HG02623 (cell line): ENCODE measurements at regions not wholly inside any gene's neighbourhood (a gene's known extent, or its start where the extent isn't known, plus 50 kb on each side); places are given as distances from the start of the nearest gene placed in this dataset.
"Not testable (repeated sequence)": the region's sequence is repeated elsewhere in the genome, so short reads cannot be mapped to it uniquely, and the experiment has no call there.

Experiments used
- ATAC-seq: cut with Tn5 transposase; IDR thresholded peaks from one replicate; pipeline ENCODE4 v1.9.1; 2021; ENCODE audit warnings: moderate library complexity; ENCODE audit not compliant: unreplicated experiment

- no peak for ATAC-seq
Observed at GRCh38 chr13:84816567-84817105, 934.4 kb upstream of the SLITRK1 start.

- no peak for ATAC-seq
Observed at GRCh38 chr13:84812789-84813188, 930.5 kb upstream of the SLITRK1 start.

GRCh38 chr13:84812078-84812477, 929.8 kb upstream of the SLITRK1 start:
- no peak for ATAC-seq

GRCh38 chr13:84810781-84811180, 928.5 kb upstream of the SLITRK1 start:
- ATAC-seq: no peak

GRCh38 chr13:84802073-84802472, 919.8 kb upstream of the SLITRK1 start:
- ATAC-seq: no peak

- ATAC-seq: no peak
Observed at GRCh38 chr13:84784443-84785153, 902.3 kb upstream of the SLITRK1 start.

GRCh38 chr13:84777316-84777715, 895.0 kb upstream of the SLITRK1 start:
- ATAC-seq: no peak

GRCh38 chr13:84776593-84776992, 894.3 kb upstream of the SLITRK1 start:
- ATAC-seq: no peak

GRCh38 chr13:84775920-84776319, 893.6 kb upstream of the SLITRK1 start:
- not testable (repeated sequence) for ATAC-seq

- no peak for ATAC-seq
Observed at GRCh38 chr13:84774111-84774510, 891.8 kb upstream of the SLITRK1 start.

GRCh38 chr13:84760956-84761355, 878.7 kb upstream of the SLITRK1 start:
- ATAC-seq: no peak

- ATAC-seq: no peak
Observed at GRCh38 chr13:84749126-84749525, 866.9 kb upstream of the SLITRK1 start.

- ATAC-seq: no peak
Observed at GRCh38 chr13:84745051-84745551, 862.8 kb upstream of the SLITRK1 start.

GRCh38 chr13:84744203-84744602, 861.9 kb upstream of the SLITRK1 start:
- no peak for ATAC-seq

GRCh38 chr13:84741253-84741652, 859.0 kb upstream of the SLITRK1 start:
- ATAC-seq: no peak

- ATAC-seq: no peak
Observed at GRCh38 chr13:84739021-84739420, 856.7 kb upstream of the SLITRK1 start.

GRCh38 chr13:84737661-84738060, 855.4 kb upstream of the SLITRK1 start:
- no peak for ATAC-seq

GRCh38 chr13:84730376-84730775, 848.1 kb upstream of the SLITRK1 start:
- no peak for ATAC-seq

GRCh38 chr13:84705982-84706710, 823.9 kb upstream of the SLITRK1 start:
- ATAC-seq: no peak

- ATAC-seq: no peak
Observed at GRCh38 chr13:84702174-84702573, 819.9 kb upstream of the SLITRK1 start.

GRCh38 chr13:84697591-84697990, 815.3 kb upstream of the SLITRK1 start:
- not testable (repeated sequence) for ATAC-seq

GRCh38 chr13:84686973-84687372, 804.7 kb upstream of the SLITRK1 start:
- no peak for ATAC-seq
